Activated B cell treated with CpG ODN at 0.5 μM for 24 hours (primary cell): ENCODE measurements at regions not wholly inside any gene's neighbourhood (a gene's known extent, or its start where the extent isn't known, plus 50 kb on each side); places are given as distances from the start of the nearest gene placed in this dataset.
"Not testable (repeated sequence)": the region's sequence is repeated elsewhere in the genome, so short reads cannot be mapped to it uniquely, and the experiment has no call there.

Experiments
- ATAC-seq: fragments of 200-7000 bp; cut with Tn5 transposase; one replicate; pipeline ENCODE4 v1.10.0; 2021; ENCODE audit warnings: low read depth, mild to moderate bottlenecking, moderate library complexity
- CTCF ChIA-PET: fragments of 350-600 bp; sonication (Branson Sonifier 250); formaldehyde crosslinking; loops from one replicate; lab custom pipeline; 2021; ENCODE audit warnings: antibody characterized with exemption; lab: Charles Lee
- POLR2A ChIA-PET: fragments of 350-600 bp; sonication (Branson Sonifier 250); formaldehyde crosslinking; loops from one replicate; lab custom pipeline; 2021; ENCODE audit warnings: antibody characterized with exemption; lab: Charles Lee
- DNase-seq: peaks from one replicate; pipeline ENCODE4 v3.0.0; 2022
- H3K27ac Mint-ChIP-seq: one replicate; pipeline ENCODE4 v1.8.0; 2020; ENCODE audit warnings: mixed read lengths
- H3K27me3 Mint-ChIP-seq: one replicate; pipeline ENCODE4 v1.8.0; 2021; ENCODE audit warnings: mixed read lengths
- H3K36me3 Mint-ChIP-seq: one replicate; pipeline ENCODE4 v1.8.0; 2021; ENCODE audit warnings: low read depth, mixed read lengths
- H3K4me1 Mint-ChIP-seq: one replicate; pipeline ENCODE4 v1.8.0; 2021; ENCODE audit warnings: mixed read lengths
- H3K4me3 Mint-ChIP-seq: one replicate; pipeline ENCODE4 v1.8.0; 2020; ENCODE audit warnings: mild to moderate bottlenecking, mixed read lengths
- H3K9me3 Mint-ChIP-seq: one replicate; pipeline ENCODE4 v1.8.0; 2020; ENCODE audit warnings: mixed read lengths
- CTCF ChIP-seq: fragments of 200-600 bp; IDR thresholded peaks from one replicate; pipeline ENCODE4 v1.8.0; 2022; ENCODE audit warnings: antibody characterized with exemption, mild to moderate bottlenecking
- intact Hi-C: fragments of 100-400 bp; cut with micrococcal nuclease; formaldehyde crosslinking; loops from one replicate; pipeline ENCODE4 v1.15.1; 2024

GRCh38 chr4:184913356-184914143 is 87.8 kb upstream of the ACSL1 start:
- DNase-seq (no peak), ATAC-seq (no peak)
- TF ChIP-seq CTCF = no peak
- POLR2A ChIA-PET = no interaction called here
- intact Hi-C loops = no loop called here
- Mint-ChIP-seq H3K4me3 (no peak overlapping the region), H3K9me3 (peaks cover 10% of the 10 kb centered on the region), H3K4me1 (no peaks in the 10 kb centered on the region), H3K27ac (no peak overlapping the region), H3K27me3 (peaks cover 3% of the 10 kb centered on the region), H3K36me3 (no peaks in the 10 kb centered on the region)
- CTCF ChIA-PET = interaction anchor here (0.7 kb wide), 1 partner anchor 100 kb away, joined by 3 read pairs; no protein-coding TSS in a partner anchor

- POLR2A ChIA-PET, H3K9me3 Mint-ChIP-seq, H3K27ac Mint-ChIP-seq, H3K27me3 Mint-ChIP-seq, H3K4me3 Mint-ChIP-seq, ATAC-seq, H3K36me3 Mint-ChIP-seq, DNase-seq, H3K4me1 Mint-ChIP-seq: not testable (repeated sequence)
- CTCF ChIA-PET = interaction anchor here (1.6 kb wide), 1 partner anchor 173 kb away, joined by 4 read pairs; no protein-coding TSS in a partner anchor
- intact Hi-C loops = loop anchor here (1.0 kb wide), 1 partner anchor 173 kb away; no protein-coding TSS in a partner anchor
Measured at GRCh38 chr4:184918799-184919198, 93.0 kb upstream of the ACSL1 start.

GRCh38 chr4:184921456-184921855 is 95.7 kb upstream of the ACSL1 start:
- no peaks in the 10 kb centered on the region for H3K9me3 Mint-ChIP-seq
- no peaks in the 10 kb centered on the region for H3K36me3 Mint-ChIP-seq
- no peaks in the 10 kb centered on the region for H3K4me1 Mint-ChIP-seq
- H3K27me3 Mint-ChIP-seq = no peaks in the 10 kb centered on the region
- CTCF ChIA-PET = interaction anchor here (1.8 kb wide), 1 partner anchor 116 kb away, joined by 5 read pairs; no protein-coding TSS in a partner anchor
- no peak overlapping the region for H3K27ac Mint-ChIP-seq
- TF ChIP-seq CTCF = no peak
- no peak for DNase-seq
- no peak overlapping the region for H3K4me3 Mint-ChIP-seq
- POLR2A ChIA-PET = no interaction called here
- no peak for ATAC-seq
- intact Hi-C loops = no loop called here

- Mint-ChIP-seq H3K4me3 (no peak overlapping the region), H3K27me3 (no peaks in the 10 kb centered on the region), H3K36me3 (no peaks in the 10 kb centered on the region), H3K27ac (no peak overlapping the region), H3K9me3 (peaks cover 5% of the 10 kb centered on the region), H3K4me1 (no peaks in the 10 kb centered on the region)
- DNase-seq = no peak
- intact Hi-C loops = no loop called here
- ChIA-PET CTCF (interaction anchor here (1.8 kb wide), 1 partner anchor 117 kb away, joined by 5 read pairs; no protein-coding TSS in a partner anchor), POLR2A (no interaction called here)
- no peak for ATAC-seq
- TF ChIP-seq CTCF = no peak
Measured at GRCh38 chr4:184922301-184922700, 96.0 kb upstream of the HELT start.

GRCh38 chr4:184924516-184924915 is 93.8 kb upstream of the HELT start:
- no peaks in the 10 kb centered on the region for H3K36me3 Mint-ChIP-seq
- H3K4me1 Mint-ChIP-seq = no peaks in the 10 kb centered on the region
- H3K27me3 Mint-ChIP-seq = no peaks in the 10 kb centered on the region
- DNase-seq = no peak
- CTCF ChIA-PET = no interaction called here
- POLR2A ChIA-PET = interaction anchor here (0.6 kb wide), 1 partner anchor 254 kb away, joined by 5 read pairs; no protein-coding TSS in a partner anchor
- ATAC-seq = no peak
- TF ChIP-seq CTCF = no peak
- H3K4me3 Mint-ChIP-seq = no peak overlapping the region
- peaks cover 16% of the 10 kb centered on the region for H3K9me3 Mint-ChIP-seq
- intact Hi-C loops = no loop called here
- no peak overlapping the region for H3K27ac Mint-ChIP-seq
